ENCODE measurements at regions not wholly inside any gene's neighbourhood (a gene's known extent, or its start where the extent isn't known, plus 50 kb on each side); places are given as distances from the start of the nearest gene placed in this dataset.
A peak's percentile ranks its signal among the peaks of the same experiment; 100 is the strongest.

DNA sequence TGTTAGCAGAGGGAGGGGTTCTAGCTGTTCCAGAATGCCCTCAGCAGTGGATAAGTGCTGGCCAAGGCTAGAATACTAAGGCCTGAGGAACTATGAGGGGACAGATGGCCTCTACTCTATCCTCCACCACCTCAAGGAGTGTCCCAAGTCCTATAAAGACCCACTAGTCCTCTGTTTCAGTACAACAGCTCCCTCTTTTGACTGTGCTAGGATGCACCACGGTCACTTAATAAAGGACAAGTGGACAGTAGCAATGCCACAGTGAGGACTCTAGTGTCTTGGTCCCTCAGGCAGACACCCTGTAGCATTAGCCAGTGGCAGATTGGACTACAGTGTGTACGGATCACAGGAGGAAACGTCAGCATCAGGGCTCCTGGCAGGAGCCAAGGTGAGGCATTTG lies 171.8 kb upstream of the PROK2 start:
- WGBS, 2 experiments (ENCODE audit: extremely low coverage in 2 of 2, insufficient read length in 1 of 2), result 80% methylated on average over 1 of the region's 3 CpGs; no CpG with 5 or more reads in 1 of the 2 experiments
- in situ Hi-C loops (cut with MboI; ENCODE audit: low sequenced_read_pairs) (loop anchor here (10.0 kb wide), 1 partner anchor 868 kb away; no protein-coding TSS in a partner anchor), dilution Hi-C loops (cut with HindIII; ENCODE audit: low sequenced_read_pairs, unreplicated experiment) (no loop called here), intact Hi-C loops (cut with micrococcal nuclease) (loop anchor here (5.0 to 10.0 kb wide), 2 partner anchors 242 to 1131 kb away; no protein-coding TSS in a partner anchor)
- CTCF ChIA-PET, result no interaction called here
- no peak overlapping the region for H3K14ac ChIP-seq (replicated peaks; ENCODE audit: low read depth, low read length)
- no peak overlapping the region for H3K9ac ChIP-seq (ENCODE audit: low read depth, low read length)
- POLR2A ChIA-PET (ENCODE audit: unreplicated experiment), result no interaction called here
- H3K27me3 ChIP-seq (ENCODE audit: control insufficient read depth, insufficient read depth, low read length), result peaks cover 16% of the 10 kb centered on the region
- no peak overlapping the region for H3K18ac ChIP-seq (ENCODE audit: low read depth, low read length)
- no peak overlapping the region for H4K5ac ChIP-seq (ENCODE audit: low read depth, low read length)
- no peaks in the 10 kb centered on the region for H3K4me1 ChIP-seq (ENCODE audit: control insufficient read depth, insufficient read depth, low read length)
- H3K56ac ChIP-seq (ENCODE audit: extremely low read depth, insufficient read depth, low read length), result no peak overlapping the region
- no peaks in the 10 kb centered on the region for H3K36me3 ChIP-seq (ENCODE audit: control insufficient read depth, insufficient read depth, low read length)
- no peaks in the 10 kb centered on the region for H3K79me1 ChIP-seq (ENCODE audit: low read depth in 1 of 2, low read length in 2 of 2)
- no peak overlapping the region for H3K4me3 ChIP-seq (ENCODE audit: insufficient read depth, low read depth, low read length)
- no peak for DNase-seq
- H2AK9ac ChIP-seq (replicated peaks; ENCODE audit: low read depth, low read length, poor library complexity), result no peak overlapping the region
- H2AK5ac ChIP-seq (ENCODE audit: low read depth, low read length), result no peak overlapping the region
- H2BK120ac ChIP-seq (ENCODE audit: low read depth, low read length), result no peak overlapping the region
- H3K9me1 ChIP-seq (ENCODE audit: insufficient read depth, low read length), result no peaks in the 10 kb centered on the region
- no peak overlapping the region for H4K91ac ChIP-seq (ENCODE audit: insufficient read depth, low read depth, low read length)
- H2BK5ac ChIP-seq (ENCODE audit: low read depth, low read length, poor library complexity, severe bottlenecking), result no peak overlapping the region
- no peak overlapping the region for H4K8ac ChIP-seq (ENCODE audit: low read depth in 2 of 2, low read length in 2 of 2)
- TF ChIP-seq MAFK (IDR thresholded peaks at IDR 0.05; ENCODE audit: low read depth, low read length), result no peak
- no peaks in the 10 kb centered on the region for H4K20me1 ChIP-seq (ENCODE audit: insufficient read depth, low read length)
- H2BK15ac ChIP-seq (ENCODE audit: low read depth, low read length), result no peak overlapping the region
- H3K4ac ChIP-seq (ENCODE audit: low read depth, low read length), result no peak overlapping the region
- no peak overlapping the region for H2BK20ac ChIP-seq (ENCODE audit: low read depth, low read length)
- no peaks in the 10 kb centered on the region for H3K9me3 ChIP-seq (ENCODE audit: control insufficient read depth, insufficient read depth, low read length)
- no TSS peak for BruUV-seq (replicated peaks)
- no peak overlapping the region for H3K27ac ChIP-seq (ENCODE audit: insufficient read depth, low read length)
- no peak overlapping the region for H3K4me2 ChIP-seq (ENCODE audit: low read depth, low read length)
- peak overlapping the region; percentile 25 for H2AFZ ChIP-seq (replicated peaks; ENCODE audit: low read length, poor library complexity)
- ATAC-seq (ENCODE audit: low read depth), result no peak
- no peak overlapping the region for H3K23ac ChIP-seq (ENCODE audit: low read depth, low read length)

Data from IMR-90 (cell line).